Kidney (tissue), 13 donors: ENCODE measurements at regions not wholly inside any gene's neighbourhood (a gene's known extent, or its start where the extent isn't known, plus 50 kb on each side); places are given as distances from the start of the nearest gene placed in this dataset.

Source experiments
- DNase-seq, 5 donors: peaks; one replicate each; pipeline ENCODE4 v3.0.0-alpha.2; 2013 to 2020
- FAIRE-seq: peaks from 2 replicates; lab custom pipeline; 2012; peaks lifted over from hg19 to GRCh38; lab: Jason Lieb, UNC
- H3K27ac ChIP-seq, 2 donors: one replicate each; pipeline ENCODE4 v1.7.0; 2013; ENCODE audit warnings: low read depth in 2 of 2, low read length in 2 of 2, inconsistent platforms in 1 of 2
- H3K27me3 ChIP-seq: one replicate; pipeline ENCODE4 v1.7.1; 2013; ENCODE audit warnings: low read length, inconsistent platforms; ENCODE audit not compliant: control insufficient read depth, insufficient read depth
- H3K36me3 ChIP-seq, 3 donors: one replicate each; pipeline versions ENCODE4 v1.7.0 to v1.7.1; 2013; ENCODE audit warnings: low read length in 3 of 3, control low read depth in 1 of 3, inconsistent platforms in 1 of 3; ENCODE audit not compliant: insufficient read depth in 3 of 3, control insufficient read depth in 2 of 3
- H3K4me1 ChIP-seq, 3 donors: one replicate each; pipeline versions ENCODE4 v1.7.0 to v1.7.1; 2013; ENCODE audit warnings: low read length in 3 of 3, inconsistent platforms in 1 of 3, low read depth in 1 of 3; ENCODE audit not compliant: control insufficient read depth in 2 of 3, insufficient read depth in 2 of 3
- H3K4me3 ChIP-seq, 3 donors: one replicate each; pipeline versions ENCODE4 v1.7.0 to v1.8.1; 2013; ENCODE audit warnings: low read length in 3 of 3, control low read depth in 1 of 3, inconsistent platforms in 1 of 3
- H3K9ac ChIP-seq, 3 donors: one replicate each; pipeline versions ENCODE4 v1.7.0 to v1.7.1; 2013; ENCODE audit warnings: low read length in 3 of 3, control low read depth in 1 of 3, inconsistent platforms in 1 of 3
- H3K9me3 ChIP-seq, 3 donors: one replicate each; pipeline versions ENCODE4 v1.7.0 to v1.7.1; 2013; ENCODE audit warnings: low read length in 3 of 3, control low read depth in 1 of 3, inconsistent platforms in 1 of 3; ENCODE audit not compliant: control insufficient read depth in 2 of 3, insufficient read depth in 1 of 3
- CTCF ChIP-seq: IDR thresholded peaks from 3 replicates; pipeline ENCODE4 v1.5.1; 2012; ENCODE audit warnings: mild to moderate bottlenecking, moderate library complexity, borderline replicate concordance; ENCODE audit not compliant: insufficient read depth; ENCODE audit errors: extremely low read depth
- intact Hi-C: fragments of 100-400 bp; cut with DNase I; formaldehyde crosslinking; loops from one replicate; pipeline ENCODE4 v1.11.1; 2022
- donor health status: control.
- donor health status: control.
- donor health status: control.
- donor health status: control.
- donor health status: control.
- donor health status: DM: yes; HTN: yes; CAD: no.
- donor health status: Normal renal cell carcinoma (clear cell type).

GRCh38 chr5:82610686-82611085 lies 332.5 kb upstream of the RPS23 start:
- TF ChIP-seq CTCF = no peak
- Histone ChIP-seq H3K27ac (no peak overlapping the region), H3K9ac (no peak overlapping the region), H3K4me3 (no peak overlapping the region), H3K9me3 (peaks cover 0 to 5% (median 0%) of the 10 kb centered on the region in 3 donors), H3K4me1 (no peaks in the 10 kb centered on the region), H3K36me3 (no peaks in the 10 kb centered on the region), H3K27me3 (no peaks in the 10 kb centered on the region)
- FAIRE-seq (no peak), DNase-seq (no peak)
- intact Hi-C loops = no loop called here

DNA sequence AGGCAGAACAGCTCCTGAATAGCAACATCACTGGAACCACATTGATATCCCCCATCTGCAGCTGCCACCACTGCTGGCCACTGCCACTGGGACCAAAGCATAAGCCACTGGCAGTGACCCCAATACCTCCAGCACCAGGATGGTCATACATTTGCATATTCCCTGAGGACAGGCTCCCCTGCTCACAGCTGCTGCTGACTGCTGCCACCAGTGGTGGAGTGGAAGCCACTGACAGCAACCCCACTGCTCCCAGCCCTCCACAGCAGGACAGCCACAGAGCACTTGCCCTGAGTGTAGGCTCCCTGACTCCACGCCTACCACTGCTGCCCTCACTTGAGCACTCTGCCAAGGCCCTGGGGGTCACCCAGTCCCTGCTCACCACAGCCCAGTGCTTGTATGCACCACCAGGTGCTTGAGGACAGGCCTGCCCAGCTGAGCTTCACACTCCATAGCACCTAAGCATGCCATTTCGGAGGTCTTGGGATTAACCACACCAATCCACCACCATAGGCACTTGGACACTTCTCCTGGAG lies 327.4 kb upstream of the RPS23 start:
- intact Hi-C loops = no loop called here
- TF ChIP-seq CTCF = no peak
- peaks cover 0 to 30% (median 3%) of the 10 kb centered on the region in 3 donors for H3K4me1 ChIP-seq
- no peaks in the 10 kb centered on the region for H3K27me3 ChIP-seq
- DNase-seq (no peak), FAIRE-seq (no peak)
- H3K9ac ChIP-seq = no peak overlapping the region
- H3K36me3 ChIP-seq = no peaks in the 10 kb centered on the region
- H3K27ac ChIP-seq = no peak overlapping the region
- no peak overlapping the region for H3K4me3 ChIP-seq
- H3K9me3 ChIP-seq = peaks cover 0 to 5% (median 0%) of the 10 kb centered on the region in 3 donors

- peak in 1 of 5 donors; percentile 16 for DNase-seq
- TF ChIP-seq CTCF = no peak
- Histone ChIP-seq H3K36me3 (no peaks in the 10 kb centered on the region), H3K9ac (no peak overlapping the region), H3K4me3 (no peak overlapping the region), H3K4me1 (peaks cover 0 to 33% (median 3%) of the 10 kb centered on the region in 3 donors), H3K27ac (peak overlapping the region; percentile 19 to 43), H3K27me3 (no peaks in the 10 kb centered on the region), H3K9me3 (peaks cover 0 to 5% (median 0%) of the 10 kb centered on the region in 3 donors)
- intact Hi-C loops = no loop called here
- FAIRE-seq = no peak
Observed at GRCh38 chr5:82603033-82603987, 325.2 kb upstream of the RPS23 start.
